ENCODE measurements at regions not wholly inside any gene's neighbourhood (a gene's known extent, or its start where the extent isn't known, plus 50 kb on each side); places are given as distances from the start of the nearest gene placed in this dataset.

GRCh38 chr21:28671549-28672195 is 321.0 kb downstream of the LTN1 start:
- DNase-seq (ENCODE audit: low read depth in 4 of 4, low spot score in 2 of 4) = no peak

GRCh38 chr21:28669971-28670653 is 322.6 kb downstream of the LTN1 start:
- no peak for DNase-seq (ENCODE audit: low read depth in 4 of 4, low spot score in 2 of 4)

- no peak for DNase-seq (ENCODE audit: low read depth in 4 of 4, low spot score in 2 of 4)
Measured at GRCh38 chr21:28669321-28669720, 323.4 kb downstream of the LTN1 start.

GRCh38 chr21:28663754-28664153 is 328.9 kb downstream of the LTN1 start:
- no peak for DNase-seq (ENCODE audit: low read depth in 4 of 4, low spot score in 2 of 4)

GRCh38 chr21:28663111-28663693 is 329.5 kb downstream of the LTN1 start:
- DNase-seq (ENCODE audit: low read depth in 4 of 4, low spot score in 2 of 4) = no peak

DNA sequence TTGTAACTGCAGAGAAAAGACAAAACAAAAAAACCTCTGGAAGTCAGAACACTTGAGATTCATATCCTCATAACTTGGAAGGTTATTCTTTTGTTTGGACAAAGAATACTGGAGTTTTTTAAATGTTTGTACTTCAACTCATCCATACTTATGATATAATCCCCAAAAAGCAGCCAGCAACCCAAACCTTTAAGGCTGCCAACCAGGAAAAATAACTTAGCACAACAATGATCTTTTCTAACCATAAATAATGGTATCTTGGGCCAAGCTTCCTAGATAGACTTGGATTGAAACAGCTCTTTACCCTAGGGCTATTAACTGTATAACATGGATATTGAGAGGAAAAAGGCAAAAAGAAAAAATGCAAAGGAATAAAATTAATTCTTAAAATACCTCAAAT is 335.1 kb downstream of the LTN1 start:
- no peak for DNase-seq (ENCODE audit: low read depth in 4 of 4, low spot score in 2 of 4)

- DNase-seq (ENCODE audit: low read depth in 4 of 4, low spot score in 2 of 4) = no peak
Measured at GRCh38 chr21:28655471-28655870, 337.2 kb downstream of the LTN1 start.

DNA sequence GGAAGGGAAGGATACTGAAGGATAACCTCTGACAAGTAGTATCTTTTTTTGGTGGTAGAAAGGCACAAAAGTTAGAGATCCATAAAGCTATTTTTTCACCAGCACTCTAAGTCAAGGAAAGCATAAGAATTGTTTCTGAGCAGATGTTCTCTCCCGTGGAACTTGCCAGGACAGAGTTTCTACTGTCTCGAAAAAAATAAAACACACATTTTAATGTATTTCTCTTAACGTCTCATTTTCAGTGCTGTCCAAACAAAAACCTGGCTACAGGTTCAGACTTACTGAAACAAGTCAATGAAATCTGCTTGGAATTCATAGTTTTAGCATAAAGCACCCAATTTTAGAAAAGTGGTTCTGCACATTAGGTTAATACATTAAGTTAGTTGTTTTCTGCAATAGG is 338.3 kb downstream of the LTN1 start:
- no peak for DNase-seq (ENCODE audit: low read depth in 4 of 4, low spot score in 2 of 4)

DNA sequence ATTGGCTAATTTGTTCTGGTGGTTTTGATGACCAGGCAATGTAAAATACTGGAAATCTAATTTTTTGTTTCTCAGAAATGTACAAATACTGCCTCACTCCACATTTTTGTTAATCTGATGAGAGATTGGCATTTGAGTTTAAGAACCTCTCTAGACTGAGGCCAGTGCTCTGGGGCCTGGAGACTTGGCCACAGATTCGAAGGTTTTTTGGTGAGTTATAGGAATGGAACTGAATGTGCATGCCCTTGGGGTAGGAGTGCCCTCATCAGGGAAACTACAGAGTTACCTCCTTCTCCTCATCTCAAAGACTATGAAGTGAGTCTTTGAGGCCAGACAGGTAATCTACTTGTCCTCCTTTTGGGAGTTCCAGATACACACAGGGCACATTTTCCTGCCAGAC is 347.9 kb downstream of the LTN1 start:
- DNase-seq (ENCODE audit: low read depth in 4 of 4, low spot score in 2 of 4) = no peak

DNA sequence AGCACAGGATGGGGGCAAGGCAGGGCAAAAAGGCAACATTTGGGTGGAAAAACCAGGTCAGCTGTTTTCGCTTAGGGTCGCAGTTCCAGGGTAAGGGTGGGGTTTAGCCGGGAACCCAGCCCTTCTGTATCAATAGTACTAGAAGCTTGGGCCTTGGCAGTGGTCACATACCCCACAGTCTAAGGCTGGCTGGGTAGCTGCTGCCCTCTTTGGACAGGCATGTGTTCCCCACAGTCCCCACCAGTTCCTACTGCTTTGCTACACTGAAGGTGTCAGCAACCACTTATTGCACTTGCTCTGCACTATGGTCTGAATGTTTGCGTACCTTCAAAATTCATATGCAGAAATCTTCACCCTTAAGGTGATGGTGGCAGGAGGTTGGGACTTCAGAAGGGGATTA is 349.8 kb downstream of the LTN1 start:
- DNase-seq (ENCODE audit: low read depth in 4 of 4, low spot score in 2 of 4) = no peak

DNA sequence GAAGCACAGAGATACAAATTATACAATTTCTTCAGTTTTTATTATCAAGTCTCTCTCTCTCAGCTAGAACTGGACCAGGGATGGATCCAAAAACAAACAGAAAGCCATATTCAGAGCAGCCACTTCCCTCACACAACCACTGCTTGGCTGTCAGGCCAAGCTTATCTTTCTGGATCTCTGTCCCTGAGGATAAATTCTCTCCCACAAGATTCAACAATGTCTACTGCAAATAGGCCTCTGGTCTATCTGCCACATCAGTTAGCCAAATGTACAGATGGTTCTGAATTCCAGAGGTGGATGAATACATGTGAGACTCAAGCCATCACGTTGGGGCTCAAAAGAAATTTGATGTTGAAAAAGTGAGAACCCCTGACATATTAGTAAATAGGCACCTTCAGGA is 350.9 kb downstream of the LTN1 start:
- DNase-seq (ENCODE audit: low read depth in 4 of 4, low spot score in 2 of 4) = no peak

- DNase-seq (ENCODE audit: low read depth in 4 of 4, low spot score in 2 of 4) = no peak
Measured at GRCh38 chr21:28640326-28640725, 352.4 kb downstream of the LTN1 start.

GRCh38 chr21:28639737-28640136 is 352.9 kb downstream of the LTN1 start:
- no peak for DNase-seq (ENCODE audit: low read depth in 4 of 4, low spot score in 2 of 4)

DNA sequence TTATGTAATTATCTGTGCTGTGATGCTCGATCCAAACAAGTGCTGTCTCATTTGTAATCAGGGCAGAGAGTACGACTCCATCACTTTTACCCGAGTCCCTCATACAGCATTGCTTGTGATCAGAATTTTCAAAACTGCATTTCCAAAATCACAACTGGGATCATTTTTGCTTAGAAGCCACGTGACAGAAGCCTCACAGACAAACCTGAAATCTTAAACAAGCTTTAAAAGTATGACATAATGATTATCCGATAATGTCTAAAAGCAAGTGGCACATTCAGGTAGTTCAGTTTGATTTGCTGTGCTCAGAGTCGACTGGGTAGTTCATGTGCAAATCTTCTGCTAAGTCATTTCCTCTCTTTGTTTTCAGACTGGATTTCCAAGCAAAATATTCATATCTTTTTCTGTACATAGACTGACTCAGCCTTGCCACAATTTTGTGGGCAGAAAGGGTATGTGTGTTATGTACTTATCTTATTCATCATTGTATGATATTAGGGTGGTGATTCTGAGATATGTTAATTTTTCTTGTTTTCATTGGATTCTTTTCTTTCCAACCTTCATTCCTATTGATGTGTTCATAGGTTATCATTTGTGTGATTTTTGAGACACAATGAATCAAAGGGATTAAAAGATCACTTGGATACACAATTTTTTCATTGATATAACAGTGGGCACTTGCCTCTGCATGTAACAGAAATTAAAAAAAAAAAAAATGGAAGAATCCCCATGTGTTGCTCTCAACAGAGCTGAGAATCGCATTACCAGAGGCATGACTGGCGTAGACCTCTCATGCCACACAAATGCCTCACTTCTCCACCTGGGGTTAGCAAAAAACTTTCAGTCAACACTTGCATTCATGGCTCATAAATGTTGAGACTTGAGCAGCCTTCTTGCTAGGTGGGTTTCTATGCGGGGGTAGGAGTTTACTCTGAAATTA is 355.7 kb downstream of the LTN1 start:
- no peak for DNase-seq (ENCODE audit: low read depth in 4 of 4, low spot score in 2 of 4)

GRCh38 chr21:28635541-28635940 is 357.1 kb downstream of the LTN1 start:
- DNase-seq (ENCODE audit: low read depth in 4 of 4, low spot score in 2 of 4) = no peak

GRCh38 chr21:28633839-28634555 is 358.7 kb downstream of the LTN1 start:
- no peak for DNase-seq (ENCODE audit: low read depth in 4 of 4, low spot score in 2 of 4)

GRCh38 chr21:28632755-28633408 is 359.8 kb downstream of the LTN1 start:
- DNase-seq (ENCODE audit: low read depth in 4 of 4, low spot score in 2 of 4) = no peak

DNA sequence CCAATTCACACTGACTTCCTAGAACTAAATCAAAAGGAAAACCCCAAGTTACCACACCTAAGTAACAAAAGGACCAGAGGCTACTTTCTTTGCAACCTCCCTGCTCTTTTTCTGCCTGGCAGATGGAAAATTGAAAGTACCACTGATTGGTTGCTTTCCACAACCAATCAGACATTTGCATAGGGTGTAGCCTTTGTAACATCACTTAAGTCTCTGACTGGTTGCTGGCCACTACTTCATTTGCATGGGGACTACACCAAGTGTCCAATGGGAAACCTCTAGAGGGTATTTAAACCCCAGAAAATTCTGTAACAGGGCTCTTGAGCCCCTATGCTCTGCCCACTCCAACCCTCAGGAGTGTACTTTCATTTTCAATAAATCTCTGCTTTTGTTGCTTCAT is 365.0 kb downstream of the LTN1 start:
- no peak for DNase-seq (ENCODE audit: low read depth in 4 of 4, low spot score in 2 of 4)

DNA sequence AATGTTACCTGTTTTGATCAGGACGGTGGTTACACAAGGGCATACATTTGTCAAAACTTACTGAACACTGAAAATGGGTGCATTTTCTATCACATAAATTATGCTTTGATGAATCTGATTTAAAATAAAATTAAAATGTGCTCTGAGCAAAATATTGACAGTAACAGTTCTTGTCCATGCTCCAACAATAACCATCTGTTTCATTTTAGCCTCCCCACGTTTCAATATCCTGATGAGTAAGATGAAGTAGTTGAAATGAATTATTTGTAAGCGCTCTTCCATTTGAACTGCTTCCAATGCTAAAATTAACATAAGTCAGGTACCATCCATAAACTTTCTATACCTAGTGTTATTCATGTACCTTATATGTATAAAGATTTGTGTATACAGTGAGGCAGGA is 365.4 kb downstream of the LTN1 start:
- DNase-seq (ENCODE audit: low read depth in 4 of 4, low spot score in 2 of 4) = no peak

DNA sequence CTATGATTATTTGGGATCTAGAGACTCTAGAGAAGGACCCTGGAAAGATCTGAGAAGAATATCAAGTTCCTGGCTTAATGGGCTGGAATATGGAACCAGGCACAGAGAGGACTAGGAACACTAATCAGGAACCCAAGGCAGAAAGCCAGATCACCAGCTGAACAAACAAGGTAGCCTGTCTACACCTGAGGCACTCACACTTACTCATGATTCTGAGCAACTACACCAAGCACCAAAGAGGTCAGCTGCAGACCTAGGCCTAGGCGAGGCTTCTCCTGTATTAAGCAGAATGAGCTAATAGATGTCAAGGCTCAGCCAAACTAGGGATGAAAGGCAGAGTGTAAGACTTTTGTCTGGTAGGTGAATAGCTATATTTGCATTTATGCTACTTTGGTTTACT is 368.1 kb downstream of the LTN1 start:
- DNase-seq (ENCODE audit: low read depth in 4 of 4, low spot score in 2 of 4) = no peak

Measured in left renal cortex interstitium (tissue), 4 donors.